ENCODE measurements at regions not wholly inside any gene's neighbourhood (a gene's known extent, or its start where the extent isn't known, plus 50 kb on each side); places are given as distances from the start of the nearest gene placed in this dataset.

GRCh38 chr1:38210895-38211177, 164.2 kb upstream of the POU3F1 start:
- ATAC-seq = no peak
- no peaks in the 10 kb centered on the region for H3K36me3 ChIP-seq
- TF ChIP-seq CTCF (IDR thresholded peaks at IDR 0.05) = no peak
- no peak for TF ChIP-seq POLR2AphosphoS5 (IDR thresholded peaks at IDR 0.05)
- TF ChIP-seq EP300 (IDR thresholded peaks at IDR 0.05) = no peak
- no peak for TF ChIP-seq POLR2A (IDR thresholded peaks at IDR 0.05)
- H3K4me3 ChIP-seq = no peak overlapping the region
- H3K9me3 ChIP-seq = no peaks in the 10 kb centered on the region
- H3K4me1 ChIP-seq = no peaks in the 10 kb centered on the region
- 93% methylated on average over 1 of the region's 1 CpG; no CpG with 5 or more reads in 1 of the 2 donors for WGBS, 2 donors (ENCODE audit: low coverage in 1 of 2)
- no peak overlapping the region for H3K27ac ChIP-seq
- H3K27me3 ChIP-seq = peaks cover 36% of the 10 kb centered on the region

- Histone ChIP-seq H3K36me3 (no peaks in the 10 kb centered on the region), H3K27ac (no peak overlapping the region), H3K4me3 (no peak overlapping the region), H3K4me1 (no peaks in the 10 kb centered on the region), H3K9me3 (no peaks in the 10 kb centered on the region), H3K27me3 (peaks cover 35% of the 10 kb centered on the region)
- 10 to 21% methylated on average over 6 to 11 of the region's 15 CpGs for WGBS, 2 donors (ENCODE audit: low coverage in 1 of 2)
- no peak for TF ChIP-seq EP300 (IDR thresholded peaks at IDR 0.05)
- TF ChIP-seq POLR2A (IDR thresholded peaks at IDR 0.05) = no peak
- TF ChIP-seq POLR2AphosphoS5 (IDR thresholded peaks at IDR 0.05) = no peak
- TF ChIP-seq CTCF (IDR thresholded peaks at IDR 0.05) = no peak
- ATAC-seq = no peak
These were observed 163.7 kb upstream of the POU3F1 start for GRCh38 chr1:38210021-38210894.

- Histone ChIP-seq H3K27me3 (peaks cover 26% of the 10 kb centered on the region), H3K4me3 (no peak overlapping the region), H3K4me1 (no peaks in the 10 kb centered on the region), H3K36me3 (no peaks in the 10 kb centered on the region), H3K9me3 (no peaks in the 10 kb centered on the region), H3K27ac (no peak overlapping the region)
- ATAC-seq = no peak
- TF ChIP-seq POLR2AphosphoS5 (IDR thresholded peaks at IDR 0.05) = no peak
- no peak for TF ChIP-seq POLR2A (IDR thresholded peaks at IDR 0.05)
- no peak for TF ChIP-seq CTCF (IDR thresholded peaks at IDR 0.05)
- no peak for TF ChIP-seq EP300 (IDR thresholded peaks at IDR 0.05)
- 50 to 95% methylated on average over 1 to 4 of the region's 9 CpGs for WGBS, 2 donors (ENCODE audit: low coverage in 1 of 2)
These were observed 162.4 kb upstream of the POU3F1 start for GRCh38 chr1:38208716-38209632.

- TF ChIP-seq POLR2AphosphoS5 (IDR thresholded peaks at IDR 0.05) (no peak), EP300 (IDR thresholded peaks at IDR 0.05) (no peak), POLR2A (IDR thresholded peaks at IDR 0.05) (no peak), CTCF (IDR thresholded peaks at IDR 0.05) (no peak)
- no peak overlapping the region for H3K4me3 ChIP-seq
- no peaks in the 10 kb centered on the region for H3K4me1 ChIP-seq
- WGBS, 2 donors (ENCODE audit: low coverage in 1 of 2) = 63 to 93% methylated on average over 2 of the region's 4 CpGs
- no peak for ATAC-seq
- peaks cover 22% of the 10 kb centered on the region for H3K27me3 ChIP-seq
- no peak overlapping the region for H3K27ac ChIP-seq
- H3K9me3 ChIP-seq = no peaks in the 10 kb centered on the region
- H3K36me3 ChIP-seq = no peaks in the 10 kb centered on the region
These were observed 161.3 kb upstream of the POU3F1 start for GRCh38 chr1:38207906-38208305.
